Epidermal melanocyte (primary cell): ENCODE measurements at regions not wholly inside any gene's neighbourhood (a gene's known extent, or its start where the extent isn't known, plus 50 kb on each side); places are given as distances from the start of the nearest gene placed in this dataset.
A peak's percentile ranks its signal among the peaks of the same experiment; 100 is the strongest.
"Not testable (repeated sequence)": the region's sequence is repeated elsewhere in the genome, so short reads cannot be mapped to it uniquely, and the experiment has no call there.

ENCODE experiments used
- DNase-seq: peaks from one replicate; pipeline ENCODE4 v3.0.0; 2011; ENCODE audit warnings: low spot score; ENCODE audit not compliant: insufficient read length

GRCh38 chr2:7427293-7428060 lies 510.3 kb downstream of the RNF144A start:
- peak; percentile 70 for DNase-seq

GRCh38 chr2:7428454-7429204 lies 511.4 kb downstream of the RNF144A start:
- no peak for DNase-seq

DNA sequence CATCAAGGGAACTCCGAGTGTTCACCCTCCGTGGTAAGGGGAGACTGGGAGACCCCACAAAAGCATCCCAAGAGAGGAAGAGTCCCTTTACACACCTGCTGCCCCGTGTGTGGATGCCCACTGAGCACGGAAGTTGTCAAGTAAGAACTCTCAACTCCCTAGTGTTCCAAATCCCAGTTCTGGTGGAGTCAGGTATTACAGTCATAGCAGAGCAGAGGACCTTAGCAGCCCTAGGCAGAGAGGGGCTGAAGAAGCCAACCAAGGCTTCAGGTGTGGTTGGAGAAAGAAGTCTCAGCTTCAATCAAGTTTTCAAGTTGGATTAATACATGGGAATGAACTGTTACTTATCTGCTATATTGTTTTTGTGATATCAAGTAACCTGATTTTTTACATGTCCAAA lies 512.5 kb downstream of the RNF144A start:
- no peak for DNase-seq

GRCh38 chr2:7430421-7430868 lies 513.2 kb downstream of the RNF144A start:
- DNase-seq: no peak

GRCh38 chr2:7430869-7431641 lies 513.8 kb downstream of the RNF144A start:
- DNase-seq: peak; percentile 55

- no peak for DNase-seq
Measured at GRCh38 chr2:7432436-7432835, 515.2 kb downstream of the RNF144A start.

- no peak for DNase-seq
Measured at GRCh38 chr2:7436096-7436906, 519.1 kb downstream of the RNF144A start.

DNA sequence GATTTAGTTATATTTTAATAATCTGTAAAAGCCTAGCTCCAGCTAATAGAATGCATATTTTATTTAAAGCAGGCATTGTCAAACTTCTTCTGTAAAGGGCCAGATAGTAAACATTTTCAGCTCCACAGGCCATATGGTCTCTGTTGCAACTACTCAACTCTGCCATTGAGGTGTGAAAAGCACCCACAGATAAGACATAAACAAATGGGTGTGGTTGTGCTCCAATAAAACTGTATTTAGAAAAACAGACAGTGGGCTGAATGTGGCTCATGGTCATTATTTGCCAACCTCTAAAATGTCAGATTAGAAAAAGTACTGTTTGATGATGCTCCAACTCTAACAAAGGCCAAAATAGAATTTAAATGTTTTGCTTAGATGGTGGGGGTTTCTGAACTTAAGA lies 519.9 kb downstream of the RNF144A start:
- no peak for DNase-seq

DNA sequence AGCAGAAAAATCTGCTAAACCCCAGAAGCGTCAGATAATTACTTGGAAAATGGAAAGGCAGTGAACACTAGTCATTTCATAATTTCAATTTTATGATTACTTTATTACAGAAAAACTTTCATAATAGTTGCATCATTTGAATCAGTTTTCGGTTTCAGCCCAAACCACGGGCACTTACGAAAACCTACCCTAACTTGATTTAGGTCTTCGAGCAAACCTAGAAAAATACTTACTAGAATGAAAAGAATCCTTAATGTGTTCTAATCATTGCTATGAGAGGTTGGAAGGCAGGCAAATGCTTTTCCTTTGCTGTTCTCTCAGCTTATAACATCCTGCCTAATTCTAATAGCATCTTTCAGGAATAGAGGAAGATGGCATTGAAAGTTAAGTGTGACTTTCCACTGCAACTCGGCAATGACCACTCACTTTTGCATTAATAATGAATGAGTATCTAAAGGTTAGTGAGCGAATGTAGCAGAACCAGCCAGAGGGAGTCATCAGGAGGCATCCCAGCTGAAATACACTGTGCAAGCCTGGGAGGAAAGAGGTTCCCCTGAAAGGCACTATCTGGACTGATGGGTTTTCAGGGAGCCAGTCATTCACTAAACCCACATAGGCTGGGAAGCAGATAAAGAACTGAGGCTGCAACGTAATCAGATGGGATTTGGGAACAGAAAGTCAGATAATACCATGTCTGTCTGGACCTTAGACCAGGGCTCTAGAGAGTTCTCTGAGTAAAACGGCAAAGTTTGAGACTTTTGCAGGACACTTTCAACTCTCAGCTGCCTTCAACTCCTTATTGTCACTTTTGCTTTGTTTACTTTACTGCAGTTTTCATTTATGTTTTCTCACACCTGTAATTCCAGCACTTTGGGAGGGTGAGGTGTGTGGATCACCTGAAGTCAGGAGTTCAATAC lies 520.8 kb downstream of the RNF144A start:
- no peak for DNase-seq

DNA sequence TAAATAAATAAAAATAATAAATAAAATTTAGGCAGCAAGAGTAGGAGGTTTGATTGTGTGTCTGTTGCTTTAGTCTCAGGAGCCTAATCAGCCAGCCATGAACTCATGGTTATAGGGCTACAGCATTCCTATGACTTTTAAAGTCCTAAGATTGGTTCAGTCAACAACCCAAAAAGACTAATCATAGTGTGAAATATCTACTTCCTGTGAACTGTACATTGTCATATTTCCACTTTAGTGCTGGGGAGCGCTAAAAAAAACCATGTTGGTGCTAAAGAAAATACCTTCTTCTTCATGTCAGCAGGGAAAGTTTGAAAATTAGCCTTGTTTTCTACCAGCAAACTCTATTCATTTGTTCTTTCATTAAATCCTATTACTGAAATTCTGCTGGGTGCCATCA lies 521.6 kb downstream of the RNF144A start:
- no peak for DNase-seq

GRCh38 chr2:7440977-7441376 lies 523.8 kb downstream of the RNF144A start:
- DNase-seq: no peak

DNA sequence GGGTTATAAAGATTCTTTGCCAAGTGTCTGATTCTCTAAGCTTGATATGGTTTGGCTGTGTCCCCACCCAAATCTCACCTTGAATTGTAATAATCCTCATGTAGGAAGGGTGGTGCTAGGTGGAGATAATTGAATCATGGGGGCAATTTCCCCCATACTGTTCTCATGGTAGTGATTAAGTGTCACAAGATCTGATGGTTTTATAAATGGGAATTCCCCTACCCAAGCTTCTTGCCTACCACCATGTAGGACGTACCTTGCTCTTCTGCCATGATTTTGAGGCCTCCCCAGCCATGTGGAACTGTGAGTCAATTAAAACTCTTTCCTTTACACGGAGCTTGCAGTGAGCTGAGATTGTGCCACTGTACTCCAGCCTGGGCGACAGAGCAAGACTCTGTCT lies 524.6 kb downstream of the RNF144A start:
- not testable (repeated sequence) for DNase-seq

GRCh38 chr2:7444626-7445025 lies 527.4 kb downstream of the RNF144A start:
- DNase-seq: no peak

DNA sequence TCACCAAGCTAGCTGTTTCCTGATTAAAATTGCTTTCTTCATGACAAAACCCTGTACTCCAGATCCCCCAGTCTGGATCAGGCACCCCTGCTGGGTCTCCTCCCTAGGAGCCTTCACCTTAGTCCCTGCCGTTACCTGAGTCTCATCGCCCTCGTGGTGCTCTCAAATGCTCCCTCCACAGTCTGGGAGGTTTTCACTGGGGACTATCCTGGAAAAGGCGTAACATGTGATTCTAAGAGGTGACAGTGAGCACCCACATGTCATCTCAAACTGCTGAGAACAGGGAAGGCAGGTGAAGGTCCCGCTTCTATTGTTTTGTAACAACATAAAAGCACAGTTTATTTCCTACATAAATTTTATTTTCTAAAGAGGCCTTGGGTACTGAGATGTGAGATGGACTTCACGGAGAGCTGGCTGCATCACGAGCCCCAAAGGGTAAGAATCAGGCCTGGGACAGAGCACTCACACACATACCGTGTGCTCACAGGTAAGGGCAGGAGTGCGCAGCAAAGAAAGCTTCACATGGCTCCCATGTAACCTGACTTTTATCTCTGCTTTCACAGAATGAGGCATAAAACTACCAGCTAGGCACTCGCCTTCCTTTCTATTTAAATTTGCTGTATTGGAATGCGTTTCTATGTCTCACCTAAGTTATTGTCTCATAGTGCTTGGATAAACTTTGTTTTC lies 531.5 kb downstream of the RNF144A start:
- DNase-seq: no peak

DNA sequence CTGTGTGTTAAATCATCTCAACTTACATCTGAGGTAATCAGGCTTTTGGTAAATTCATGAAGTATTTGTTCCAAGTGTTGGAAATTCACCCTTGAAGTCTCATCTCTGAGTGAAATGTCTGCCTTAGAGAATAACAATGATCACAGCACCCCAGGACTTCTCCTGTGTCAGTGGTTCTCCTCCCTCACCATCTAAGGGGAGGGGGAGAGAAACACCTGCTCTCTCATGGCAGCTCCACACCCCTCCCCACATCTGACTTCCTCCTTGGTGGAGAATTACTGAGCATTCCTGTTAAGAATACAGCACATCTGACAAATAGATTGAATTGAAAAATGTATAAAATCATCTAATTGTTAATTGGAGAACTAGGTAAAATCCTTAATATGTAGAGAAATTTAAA lies 532.1 kb downstream of the RNF144A start:
- DNase-seq: no peak

DNA sequence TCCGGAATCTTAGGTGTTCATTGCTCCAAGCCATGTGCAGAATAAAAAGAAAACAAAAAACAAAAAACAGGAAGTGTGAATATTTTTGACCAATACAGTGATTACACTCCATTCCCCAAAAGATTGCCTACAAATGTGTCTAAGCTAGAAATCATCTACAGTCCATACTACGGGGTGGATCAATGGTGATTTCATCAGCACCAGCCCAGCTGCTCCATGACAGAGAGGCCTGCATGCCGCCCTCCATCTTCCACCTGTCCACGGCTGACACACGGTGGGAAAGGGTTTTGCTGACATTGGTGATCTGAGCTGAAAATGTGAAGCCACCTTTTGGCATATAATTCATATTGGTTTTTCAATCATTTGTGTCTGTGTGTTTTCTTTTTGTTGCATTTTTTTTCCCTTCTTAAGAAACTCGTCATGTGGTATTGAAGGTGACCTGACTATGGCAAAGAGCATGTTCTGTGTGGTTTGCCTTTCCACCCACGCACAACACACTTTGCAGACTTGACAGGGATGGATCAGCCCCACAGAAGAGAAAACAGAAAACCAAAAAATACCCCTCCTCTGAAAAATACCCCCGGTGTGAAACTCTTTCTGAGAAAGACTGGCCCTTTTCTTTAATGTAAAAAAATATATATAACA lies 533.1 kb downstream of the RNF144A start:
- DNase-seq: no peak

DNA sequence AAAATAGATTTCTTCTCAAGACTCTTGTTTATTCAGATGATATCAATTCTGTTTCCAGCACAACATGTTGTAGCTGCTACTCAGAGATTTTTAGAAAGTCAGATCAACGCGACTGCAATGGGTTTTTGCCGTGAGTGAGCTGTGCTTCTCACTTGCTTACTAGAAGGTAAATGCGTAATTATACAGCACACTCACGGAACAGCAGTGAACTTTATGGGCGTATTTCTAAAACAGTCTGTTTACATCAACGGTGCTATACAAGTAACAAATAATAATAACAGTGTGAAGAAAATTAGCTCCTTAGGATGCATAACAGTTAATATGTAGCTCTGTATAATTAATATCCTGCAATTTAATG lies 533.6 kb downstream of the RNF144A start:
- DNase-seq: no peak

DNA sequence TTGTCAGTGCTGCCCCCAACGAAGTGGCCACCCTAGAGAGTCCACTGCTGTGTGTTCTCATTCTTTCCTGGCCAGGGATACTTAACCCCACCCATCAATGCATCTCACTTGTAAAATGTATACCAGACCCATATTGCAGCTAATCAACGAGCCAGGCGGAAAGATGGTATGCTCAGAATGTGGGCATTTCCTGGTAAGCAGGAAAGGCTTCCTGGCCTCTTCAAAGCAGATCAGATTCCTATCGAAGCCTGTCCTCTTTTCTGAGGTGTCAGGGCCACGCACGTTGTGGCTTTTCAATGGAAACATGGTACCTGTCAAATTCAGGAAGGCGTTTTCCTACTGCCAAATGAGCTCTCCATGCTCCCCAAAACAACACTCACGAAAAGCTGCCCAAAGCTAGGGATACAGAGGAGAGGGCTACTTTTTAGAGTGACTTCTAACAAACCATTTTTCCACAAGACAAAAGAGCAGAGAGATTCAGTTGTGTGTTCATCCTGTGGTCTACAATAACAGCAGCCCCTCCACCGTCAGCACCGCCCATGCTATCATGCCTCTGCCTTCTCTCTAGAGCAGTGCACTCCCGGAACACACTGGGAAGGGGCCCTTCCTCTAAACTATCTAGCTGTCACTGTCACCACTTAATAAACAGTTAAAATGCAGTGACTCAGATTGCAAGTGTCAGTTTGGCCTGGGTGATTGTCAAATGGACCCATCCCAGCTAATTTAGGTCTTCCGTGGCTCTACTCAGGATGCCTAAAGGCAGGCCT lies 535.1 kb downstream of the RNF144A start:
- no peak for DNase-seq
